ENCODE measurements at regions not wholly inside any gene's neighbourhood (a gene's known extent, or its start where the extent isn't known, plus 50 kb on each side); places are given as distances from the start of the nearest gene placed in this dataset.
"Not testable (repeated sequence)": the region's sequence is repeated elsewhere in the genome, so short reads cannot be mapped to it uniquely, and the experiment has no call there.

DNA sequence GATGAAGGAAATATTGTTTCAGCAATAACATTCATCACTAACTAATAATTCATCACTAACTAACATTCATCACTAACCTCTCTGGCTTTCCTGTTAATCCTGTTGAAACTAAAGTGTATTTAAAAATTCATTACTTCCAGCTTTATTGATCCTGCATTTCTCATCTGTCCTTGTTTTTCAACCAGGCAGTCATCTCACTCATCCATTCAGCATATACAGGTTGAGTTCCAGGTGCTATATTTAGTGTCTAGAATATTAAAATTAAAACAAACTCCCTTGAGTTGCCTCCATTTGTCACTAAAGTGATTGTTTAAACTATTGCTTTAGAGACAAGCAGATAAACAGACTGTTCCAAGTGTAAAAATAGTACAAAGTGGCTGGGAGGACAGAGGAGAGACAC lies 58.1 kb downstream of the ATXN7L3B start:
- TF ChIP-seq, protein P1, sequence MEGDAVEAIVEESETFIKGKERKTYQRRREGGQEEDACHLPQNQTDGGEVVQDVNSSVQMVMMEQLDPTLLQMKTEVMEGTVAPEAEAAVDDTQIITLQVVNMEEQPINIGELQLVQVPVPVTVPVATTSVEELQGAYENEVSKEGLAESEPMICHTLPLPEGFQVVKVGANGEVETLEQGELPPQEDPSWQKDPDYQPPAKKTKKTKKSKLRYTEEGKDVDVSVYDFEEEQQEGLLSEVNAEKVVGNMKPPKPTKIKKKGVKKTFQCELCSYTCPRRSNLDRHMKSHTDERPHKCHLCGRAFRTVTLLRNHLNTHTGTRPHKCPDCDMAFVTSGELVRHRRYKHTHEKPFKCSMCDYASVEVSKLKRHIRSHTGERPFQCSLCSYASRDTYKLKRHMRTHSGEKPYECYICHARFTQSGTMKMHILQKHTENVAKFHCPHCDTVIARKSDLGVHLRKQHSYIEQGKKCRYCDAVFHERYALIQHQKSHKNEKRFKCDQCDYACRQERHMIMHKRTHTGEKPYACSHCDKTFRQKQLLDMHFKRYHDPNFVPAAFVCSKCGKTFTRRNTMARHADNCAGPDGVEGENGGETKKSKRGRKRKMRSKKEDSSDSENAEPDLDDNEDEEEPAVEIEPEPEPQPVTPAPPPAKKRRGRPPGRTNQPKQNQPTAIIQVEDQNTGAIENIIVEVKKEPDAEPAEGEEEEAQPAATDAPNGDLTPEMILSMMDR (IDR thresholded peaks at IDR 0.05; ENCODE audit: insufficient read depth, low read depth, low read length) = no peak
- Histone ChIP-seq H3K27me3 (ENCODE audit: control insufficient read depth, insufficient read depth, low read length) (no peaks in the 10 kb centered on the region), H3K36me3 (ENCODE audit: control insufficient read depth, insufficient read depth, low read length) (no peaks in the 10 kb centered on the region), H3K4me3 (ENCODE audit: low read depth, low read length) (no peak overlapping the region)
- POLR2A ChIA-PET = no interaction called here
- CTCF ChIA-PET = no interaction called here
- no peak for DNase-seq (ENCODE audit: low read depth)

DNA sequence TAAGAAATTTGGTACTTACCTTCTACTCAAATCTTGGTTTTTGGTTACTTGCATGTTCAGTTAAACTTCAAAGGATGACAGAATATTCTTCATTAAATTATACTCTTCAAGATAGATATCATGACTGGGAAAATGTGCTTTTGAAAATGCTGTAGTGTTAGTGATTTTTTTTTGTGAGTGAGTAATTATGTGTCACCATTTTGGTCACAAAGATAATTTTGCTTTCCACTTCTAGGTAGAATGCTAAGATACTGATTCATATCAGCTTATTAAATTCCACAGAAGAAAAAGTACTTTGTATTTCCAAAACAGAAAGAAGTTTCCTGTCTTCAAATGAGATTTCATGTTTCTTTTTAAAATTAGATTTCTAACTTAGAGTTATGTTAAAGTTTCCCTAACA lies 61.2 kb downstream of the ATXN7L3B start:
- ChIA-PET POLR2A (no interaction called here), CTCF (no interaction called here)
- TF ChIP-seq, protein P1 (IDR thresholded peaks at IDR 0.05; ENCODE audit: insufficient read depth, low read depth, low read length) = no peak
- H3K36me3 ChIP-seq (ENCODE audit: control insufficient read depth, insufficient read depth, low read length) = no peaks in the 10 kb centered on the region
- DNase-seq (ENCODE audit: low read depth) = no peak
- H3K27me3 ChIP-seq (ENCODE audit: control insufficient read depth, insufficient read depth, low read length) = no peaks in the 10 kb centered on the region
- H3K4me3 ChIP-seq (ENCODE audit: low read depth, low read length) = no peak overlapping the region

GRCh38 chr12:74599932-74600331 lies 62.3 kb downstream of the ATXN7L3B start:
- H3K36me3 ChIP-seq (ENCODE audit: control insufficient read depth, insufficient read depth, low read length) = no peaks in the 10 kb centered on the region
- no peak overlapping the region for H3K4me3 ChIP-seq (ENCODE audit: low read depth, low read length)
- ChIA-PET POLR2A (no interaction called here), CTCF (no interaction called here)
- no peak for DNase-seq (ENCODE audit: low read depth)
- TF ChIP-seq, protein P1 (IDR thresholded peaks at IDR 0.05; ENCODE audit: insufficient read depth, low read depth, low read length) = no peak
- H3K27me3 ChIP-seq (ENCODE audit: control insufficient read depth, insufficient read depth, low read length) = no peaks in the 10 kb centered on the region

GRCh38 chr12:74600817-74601216 lies 63.2 kb downstream of the ATXN7L3B start:
- POLR2A ChIA-PET; H3K36me3 ChIP-seq (ENCODE audit: control insufficient read depth, insufficient read depth, low read length); DNase-seq (ENCODE audit: low read depth); CTCF ChIA-PET; H3K27me3 ChIP-seq (ENCODE audit: control insufficient read depth, insufficient read depth, low read length); H3K4me3 ChIP-seq (ENCODE audit: low read depth, low read length): not testable (repeated sequence)

- ChIA-PET POLR2A (no interaction called here), CTCF (no interaction called here)
- TF ChIP-seq, protein P1 (IDR thresholded peaks at IDR 0.05; ENCODE audit: insufficient read depth, low read depth, low read length) = no peak
- Histone ChIP-seq H3K27me3 (ENCODE audit: control insufficient read depth, insufficient read depth, low read length) (no peaks in the 10 kb centered on the region), H3K36me3 (ENCODE audit: control insufficient read depth, insufficient read depth, low read length) (no peaks in the 10 kb centered on the region), H3K4me3 (ENCODE audit: low read depth, low read length) (no peak overlapping the region)
- no peak for DNase-seq (ENCODE audit: low read depth)
Observed at GRCh38 chr12:74602881-74603672, 65.4 kb downstream of the ATXN7L3B start.

GRCh38 chr12:74608231-74608775 lies 70.7 kb downstream of the ATXN7L3B start:
- POLR2A ChIA-PET = no interaction called here
- Histone ChIP-seq H3K36me3 (ENCODE audit: control insufficient read depth, insufficient read depth, low read length) (no peaks in the 10 kb centered on the region), H3K27me3 (ENCODE audit: control insufficient read depth, insufficient read depth, low read length) (no peaks in the 10 kb centered on the region), H3K4me3 (ENCODE audit: low read depth, low read length) (no peak overlapping the region)
- CTCF ChIA-PET = no interaction called here
- DNase-seq (ENCODE audit: low read depth) = no peak
- TF ChIP-seq, protein P1 (IDR thresholded peaks at IDR 0.05; ENCODE audit: insufficient read depth, low read depth, low read length) = no peak

All from BJ (cell line).